GM12878 (cell line): ENCODE measurements at regions not wholly inside any gene's neighbourhood (a gene's known extent, or its start where the extent isn't known, plus 50 kb on each side); places are given as distances from the start of the nearest gene placed in this dataset.
"Not testable (repeated sequence)": the region's sequence is repeated elsewhere in the genome, so short reads cannot be mapped to it uniquely, and the experiment has no call there.

ENCODE experiments used
- ATAC-seq: fragments of 200-7000 bp; cut with Tn5 transposase; 3 replicates; pipeline ENCODE4 v1.9.1; 2020; ENCODE audit warnings: mild to moderate bottlenecking, moderate library complexity
- BruUV-seq: library from RNA; stranded (reverse); fragments of 400-500 nt; replicated peaks from 2 replicates; lab custom pipeline; 2021; lab: Mats Ljungman, UMichigan
- CTCF ChIA-PET: fragments of 300-600 bp; sonication (Branson Sonifier 250); formaldehyde crosslinking; extraction: SDS; loops from one replicate; lab custom pipeline; 2021; ENCODE audit warnings: inconsistent platforms; lab: Yijun Ruan, JAX
- POLR2A ChIA-PET: fragments of 350-600 bp; formaldehyde crosslinking; extraction: SDS; loops from one replicate; lab custom pipeline; 2021; ENCODE audit warnings: inconsistent platforms; lab: Charles Lee
- RAD21 ChIA-PET: fragments of 300-600 bp; sonication (Branson Sonifier 250); formaldehyde crosslinking; loops from one replicate; lab custom pipeline; 2023; ENCODE audit warnings: antibody characterized with exemption; ENCODE audit not compliant: unreplicated experiment; lab: Charles Lee
- SMC1A ChIA-PET: fragments of 300-600 bp; sonication (Branson Sonifier 250); formaldehyde crosslinking; loops from one replicate; lab custom pipeline; 2023; ENCODE audit not compliant: unreplicated experiment, uncharacterized antibody; lab: Charles Lee
- DNase-seq: peaks from one replicate; pipeline ENCODE4 v3.0.0-alpha.2; 2011; ENCODE audit warnings: low read depth, low spot score
- FAIRE-seq: peaks from 3 replicates; lab custom pipeline; 2011; peaks lifted over from hg19 to GRCh38; lab: Jason Lieb, UNC
- H2AFZ ChIP-seq: 2 replicates; pipeline ENCODE4 v1.6.0; 2011; ENCODE audit warnings: low read depth, low read length, control low read depth; ENCODE audit not compliant: control insufficient read depth
- H3K27ac ChIP-seq: 2 replicates; pipeline ENCODE4 v1.5.1; 2011; ENCODE audit warnings: control low read depth; ENCODE audit not compliant: control insufficient read depth, insufficient read depth
- H3K27me3 ChIP-seq, 2 experiments: replicated peaks in 1 of 2; 2 replicates each; pipeline versions ENCODE4 v1.6.0 to v1.6.1; 2011; ENCODE audit warnings: low read length in 1 of 2; ENCODE audit not compliant: control insufficient read depth in 2 of 2, insufficient read depth in 2 of 2
- H3K36me3 ChIP-seq, 2 experiments: 2 replicates each; pipeline ENCODE4 v1.5.1; 2011; ENCODE audit warnings: low read length in 1 of 2; ENCODE audit not compliant: control insufficient read depth in 2 of 2, insufficient read depth in 2 of 2
- H3K4me1 ChIP-seq: 2 replicates; pipeline ENCODE4 v1.6.1; 2011; ENCODE audit warnings: mild to moderate bottlenecking, low read length, moderate library complexity, mixed read lengths; ENCODE audit not compliant: control insufficient read depth, insufficient read depth
- H3K4me2 ChIP-seq: 2 replicates; pipeline ENCODE4 v1.6.0; 2011; ENCODE audit warnings: control low read depth; ENCODE audit not compliant: control insufficient read depth, insufficient read depth
- H3K4me3 ChIP-seq: fragments of 200-600 bp; sonication (generic); 2 replicates; pipeline ENCODE4 v1.5.1; 2016
- H3K79me2 ChIP-seq: 2 replicates; pipeline ENCODE4 v1.6.0; 2011; ENCODE audit warnings: low read length; ENCODE audit not compliant: control insufficient read depth, insufficient read depth
- H3K9ac ChIP-seq: 2 replicates; pipeline ENCODE4 v1.8.0; 2011; ENCODE audit warnings: low read length, control low read depth, mixed read lengths; ENCODE audit not compliant: control insufficient read depth, insufficient read depth
- H3K9me3 ChIP-seq: replicated peaks from 3 replicates; pipeline ENCODE4 v1.5.1; 2011; ENCODE audit warnings: mild to moderate bottlenecking, low read length; ENCODE audit not compliant: control insufficient read depth, insufficient read depth
- H4K20me1 ChIP-seq: 2 replicates; pipeline ENCODE4 v1.6.0; 2011; ENCODE audit not compliant: control insufficient read depth, insufficient read depth
- FOS ChIP-seq: IDR thresholded peaks from 3 replicates; pipeline ENCODE4 v1.6.1; 2011; ENCODE audit warnings: borderline replicate concordance; ENCODE audit not compliant: insufficient read length; ENCODE audit errors: extremely low read depth
- NFXL1 ChIP-seq: fragments of 450-650 bp; IDR thresholded peaks from 2 replicates; pipeline ENCODE4 v1.6.1; 2017; ENCODE audit warnings: antibody characterized with exemption, mild to moderate bottlenecking, borderline replicate concordance
- NKRF ChIP-seq: fragments of 450-650 bp; conservative IDR thresholded peaks from 2 replicates; pipeline ENCODE4 v1.6.1; 2017; ENCODE audit warnings: mild to moderate bottlenecking, moderate library complexity
- PML ChIP-seq: IDR thresholded peaks from 2 replicates; pipeline ENCODE4 v1.6.1; 2012; ENCODE audit warnings: low read length, inconsistent platforms
- POLR2A ChIP-seq: IDR thresholded peaks from 2 replicates; pipeline ENCODE4 v1.6.1; 2011; ENCODE audit warnings: low read depth, mild to moderate bottlenecking, low read length
- RB1 ChIP-seq: fragments of 450-650 bp; formaldehyde crosslinking; IDR thresholded peaks from 2 replicates; pipeline ENCODE4 v1.6.1; 2017; ENCODE audit warnings: mild to moderate bottlenecking, borderline replicate concordance
- RBBP5 ChIP-seq: fragments of 200-600 bp; sonication (generic); conservative IDR thresholded peaks from 2 replicates; pipeline ENCODE4 v1.6.1; 2016
- SMAD5 ChIP-seq: IDR thresholded peaks from 2 replicates; pipeline ENCODE4 v1.6.1; 2016; ENCODE audit warnings: antibody characterized with exemption, low read depth
- STAT3 ChIP-seq: IDR thresholded peaks from 2 replicates; pipeline ENCODE4 v1.6.1; 2011; ENCODE audit warnings: low read depth, low read length, improper control_type of control experiment
- ZBED1 ChIP-seq: IDR thresholded peaks from 2 replicates; pipeline ENCODE4 v1.6.1; 2016; ENCODE audit warnings: borderline replicate concordance
- ZNF24 ChIP-seq: fragments of 450-650 bp; IDR thresholded peaks from 2 replicates; pipeline ENCODE4 v1.6.1; 2017; ENCODE audit warnings: antibody characterized with exemption, mild to moderate bottlenecking
- WGBS: methylation state at CpG from one replicate; pipeline ENCODE4 v1.1.6; 2016; ENCODE audit warnings: low lambda C conversion rate; ENCODE audit not compliant: insufficient replicate concordance, insufficient coverage; ENCODE audit errors: missing lambda C conversion rate; 5-methylcytosine and 5-hydroxymethylcytosine counted together
- in situ Hi-C: fragments of 300-500 bp; cut with MboI; formaldehyde crosslinking; loops from 9 replicates; pipeline ENCODE4 v1.14.3; 2018; ENCODE audit warnings: mixed read lengths
- intact Hi-C: fragments of 100-400 bp; cut with micrococcal nuclease; formaldehyde crosslinking; loops from one replicate; pipeline ENCODE4 v1.14.2; 2022; ENCODE audit not compliant: unreplicated experiment

GRCh38 chr11:29606330-29607031 is 410.3 kb downstream of the KCNA4 start:
- TF ChIP-seq NKRF (no peak), PML (no peak), FOS (no peak), POLR2A (no peak), STAT3 (no peak), NFXL1 (no peak), ZBED1 (no peak), ZNF24 (no peak), RBBP5 (no peak), RB1 (no peak), SMAD5 (no peak)
- intact Hi-C loops (no loop called here), in situ Hi-C loops (no loop called here)
- no peak overlapping the region for H3K4me2 ChIP-seq
- H3K27ac ChIP-seq = no peak overlapping the region
- BruUV-seq = no TSS peak
- POLR2A ChIA-PET = no interaction called here
- CTCF ChIA-PET = no interaction called here
- no peaks in the 10 kb centered on the region for H3K36me3 ChIP-seq
- RAD21 ChIA-PET = no interaction called here
- DNase-seq = no peak
- H3K79me2 ChIP-seq = no peaks in the 10 kb centered on the region
- no peaks in the 10 kb centered on the region for H4K20me1 ChIP-seq
- no peak overlapping the region for H2AFZ ChIP-seq
- SMC1A ChIA-PET = interaction anchor here (1.3 kb wide), 1 partner anchor 16 kb away, joined by 4 read pairs; no protein-coding TSS in a partner anchor
- no peak for FAIRE-seq
- H3K4me1 ChIP-seq = no peaks in the 10 kb centered on the region
- no peak for ATAC-seq
- 28% methylated on average over 4 of the region's 4 CpGs for WGBS
- no peak overlapping the region for H3K9ac ChIP-seq
- no peak overlapping the region for H3K4me3 ChIP-seq
- H3K27me3 ChIP-seq = no peaks in the 10 kb centered on the region
- no peaks in the 10 kb centered on the region for H3K9me3 ChIP-seq

GRCh38 chr11:29600151-29600575 is 416.7 kb downstream of the KCNA4 start:
- POLR2A ChIA-PET, H3K9me3 ChIP-seq, H3K4me1 ChIP-seq, H2AFZ ChIP-seq, DNase-seq, H3K4me2 ChIP-seq, ATAC-seq, H3K4me3 ChIP-seq, FAIRE-seq, RAD21 ChIA-PET, H3K9ac ChIP-seq, intact Hi-C loops, H4K20me1 ChIP-seq, in situ Hi-C loops, BruUV-seq, H3K79me2 ChIP-seq, SMC1A ChIA-PET, H3K27me3 ChIP-seq, CTCF ChIA-PET, H3K27ac ChIP-seq, H3K36me3 ChIP-seq: not testable (repeated sequence)
- 87% methylated on average over 26 of the region's 27 CpGs for WGBS
